ENCODE measurements at regions not wholly inside any gene's neighbourhood (a gene's known extent, or its start where the extent isn't known, plus 50 kb on each side); places are given as distances from the start of the nearest gene placed in this dataset.
"Not testable (repeated sequence)": the region's sequence is repeated elsewhere in the genome, so short reads cannot be mapped to it uniquely, and the experiment has no call there.

DNA sequence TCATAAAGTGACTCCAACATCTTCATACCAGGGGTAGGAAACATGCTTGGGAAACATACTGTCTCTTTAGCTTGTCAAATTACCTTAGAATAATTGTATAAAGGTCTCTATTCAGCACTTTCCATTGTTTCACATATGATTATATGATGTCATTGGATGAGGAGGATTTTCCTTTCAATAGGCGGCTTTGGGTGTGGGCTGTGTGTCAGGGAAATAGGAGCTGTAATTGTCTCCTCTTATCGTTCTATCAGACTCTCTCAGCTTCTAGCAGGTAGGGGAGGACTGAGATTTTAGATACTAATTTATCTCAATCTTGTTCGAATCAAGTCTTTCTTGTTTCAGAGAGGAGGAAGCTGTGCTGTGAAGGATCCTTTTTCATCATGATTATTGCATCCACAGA is 179.4 kb upstream of the OLIG3 start:
- Mint-ChIP-seq H3K36me3 (ENCODE audit: insufficient read depth in 2 of 2) (peaks cover 0 to 5% of the 10 kb centered on the region in 2 donors), H3K9me3 (peaks cover 0 to 4% of the 10 kb centered on the region in 2 donors), H3K27ac (no peak overlapping the region), H3K4me3 (no peak overlapping the region), H3K27me3 (ENCODE audit: low read depth) (peaks cover 38% of the 10 kb centered on the region), H3K4me1 (ENCODE audit: low read depth) (peaks cover 23% of the 10 kb centered on the region)
- ATAC-seq (replicated peaks in 1 of 2) (no peak), DNase-seq (no peak)

- Mint-ChIP-seq H3K36me3 (ENCODE audit: insufficient read depth in 2 of 2) (peaks cover 0 to 5% of the 10 kb centered on the region in 2 donors), H3K27me3 (ENCODE audit: low read depth) (peaks cover 23% of the 10 kb centered on the region), H3K9me3 (no peaks in the 10 kb centered on the region), H3K27ac (peak overlapping the region; percentile 64), H3K4me1 (ENCODE audit: low read depth) (peaks cover 54% of the 10 kb centered on the region), H3K4me3 (peak overlapping the region; percentile 55 to 71)
- DNase-seq = no peak
- ATAC-seq (replicated peaks in 1 of 2) = peak; percentile 32 to 50
Observed at GRCh38 chr6:137676888-137677287, 182.7 kb upstream of the OLIG3 start.

- peak overlapping the region; percentile 91 for H3K27ac Mint-ChIP-seq
- peaks cover 23% of the 10 kb centered on the region for H3K27me3 Mint-ChIP-seq (ENCODE audit: low read depth)
- peaks cover 55% of the 10 kb centered on the region for H3K4me1 Mint-ChIP-seq (ENCODE audit: low read depth)
- peaks cover 0 to 2% of the 10 kb centered on the region in 2 donors for H3K9me3 Mint-ChIP-seq
- peak overlapping the region; percentile 55 to 71 for H3K4me3 Mint-ChIP-seq
- no peak for ATAC-seq (replicated peaks in 1 of 2)
- DNase-seq = no peak
- H3K36me3 Mint-ChIP-seq (ENCODE audit: insufficient read depth in 2 of 2) = peaks cover 2 to 7% of the 10 kb centered on the region in 2 donors
Observed at GRCh38 chr6:137677709-137678108, 183.5 kb upstream of the OLIG3 start.

GRCh38 chr6:137678451-137678850 is 184.3 kb upstream of the OLIG3 start:
- peak; percentile 80 to 82 for ATAC-seq (replicated peaks in 1 of 2)
- H3K27me3 Mint-ChIP-seq (ENCODE audit: low read depth) = peaks cover 20% of the 10 kb centered on the region
- peaks cover 55% of the 10 kb centered on the region for H3K4me1 Mint-ChIP-seq (ENCODE audit: low read depth)
- peaks cover 5 to 10% of the 10 kb centered on the region in 2 donors for H3K36me3 Mint-ChIP-seq (ENCODE audit: insufficient read depth in 2 of 2)
- H3K4me3 Mint-ChIP-seq = peak overlapping the region; percentile 26 to 71
- peaks cover 1 to 2% of the 10 kb centered on the region in 2 donors for H3K9me3 Mint-ChIP-seq
- peak; percentile 49 to 50 for DNase-seq
- H3K27ac Mint-ChIP-seq = peak overlapping the region; percentile 91

- peak; percentile 55 to 67 for ATAC-seq (replicated peaks in 1 of 2)
- H3K9me3 Mint-ChIP-seq = peaks cover 1 to 4% of the 10 kb centered on the region in 2 donors
- peak overlapping the region; percentile 94 for H3K27ac Mint-ChIP-seq
- peaks cover 24% of the 10 kb centered on the region for H3K27me3 Mint-ChIP-seq (ENCODE audit: low read depth)
- peak overlapping the region; percentile 56 to 74 for H3K4me3 Mint-ChIP-seq
- DNase-seq = peak in 1 of 2 donors; percentile 48
- peaks cover 5 to 8% of the 10 kb centered on the region in 2 donors for H3K36me3 Mint-ChIP-seq (ENCODE audit: insufficient read depth in 2 of 2)
- peaks cover 60% of the 10 kb centered on the region for H3K4me1 Mint-ChIP-seq (ENCODE audit: low read depth)
Observed at GRCh38 chr6:137680705-137681346, 186.2 kb upstream of the TNFAIP3 start.

- ATAC-seq (replicated peaks in 1 of 2) (peak in 1 of 2 donors; percentile 29), DNase-seq (no peak)
- Mint-ChIP-seq H3K27me3 (ENCODE audit: low read depth) (peaks cover 28% of the 10 kb centered on the region), H3K36me3 (ENCODE audit: insufficient read depth in 2 of 2) (peaks cover 5 to 8% of the 10 kb centered on the region in 2 donors), H3K27ac (peak overlapping the region; percentile 94), H3K4me3 (peak overlapping the region in 1 of 2 donors; percentile 5), H3K4me1 (ENCODE audit: low read depth) (peaks cover 61% of the 10 kb centered on the region), H3K9me3 (peaks cover 1 to 4% of the 10 kb centered on the region in 2 donors)
Observed at GRCh38 chr6:137681445-137682009, 185.5 kb upstream of the TNFAIP3 start.

GRCh38 chr6:137682658-137683057 is 184.4 kb upstream of the TNFAIP3 start:
- Mint-ChIP-seq H3K4me1 (ENCODE audit: low read depth) (peaks cover 60% of the 10 kb centered on the region), H3K27me3 (ENCODE audit: low read depth) (peaks cover 35% of the 10 kb centered on the region)
- H3K36me3 Mint-ChIP-seq (ENCODE audit: insufficient read depth in 2 of 2); ATAC-seq (replicated peaks in 1 of 2); H3K4me3 Mint-ChIP-seq; H3K27ac Mint-ChIP-seq; H3K9me3 Mint-ChIP-seq; DNase-seq: not testable (repeated sequence)

DNA sequence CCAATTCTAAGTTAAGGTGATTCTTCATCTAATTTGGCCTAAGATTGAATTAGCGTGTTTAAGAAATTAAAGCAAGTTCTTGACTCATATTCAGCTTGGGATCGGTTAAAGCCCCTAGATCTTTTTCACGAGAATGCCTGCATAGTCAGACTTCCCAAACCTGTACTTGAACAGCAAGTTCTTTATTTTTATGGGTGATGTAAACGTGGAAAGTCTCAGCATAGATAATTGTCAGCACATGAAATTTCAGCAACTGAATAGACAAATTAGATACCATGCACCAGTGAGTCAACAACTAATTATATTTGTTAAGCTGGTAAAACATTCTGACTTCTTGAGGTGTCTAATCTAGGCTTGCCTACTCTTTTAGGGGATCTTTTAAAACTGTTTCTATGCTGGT is 183.1 kb upstream of the TNFAIP3 start:
- peaks cover 58% of the 10 kb centered on the region for H3K4me1 Mint-ChIP-seq (ENCODE audit: low read depth)

DNA sequence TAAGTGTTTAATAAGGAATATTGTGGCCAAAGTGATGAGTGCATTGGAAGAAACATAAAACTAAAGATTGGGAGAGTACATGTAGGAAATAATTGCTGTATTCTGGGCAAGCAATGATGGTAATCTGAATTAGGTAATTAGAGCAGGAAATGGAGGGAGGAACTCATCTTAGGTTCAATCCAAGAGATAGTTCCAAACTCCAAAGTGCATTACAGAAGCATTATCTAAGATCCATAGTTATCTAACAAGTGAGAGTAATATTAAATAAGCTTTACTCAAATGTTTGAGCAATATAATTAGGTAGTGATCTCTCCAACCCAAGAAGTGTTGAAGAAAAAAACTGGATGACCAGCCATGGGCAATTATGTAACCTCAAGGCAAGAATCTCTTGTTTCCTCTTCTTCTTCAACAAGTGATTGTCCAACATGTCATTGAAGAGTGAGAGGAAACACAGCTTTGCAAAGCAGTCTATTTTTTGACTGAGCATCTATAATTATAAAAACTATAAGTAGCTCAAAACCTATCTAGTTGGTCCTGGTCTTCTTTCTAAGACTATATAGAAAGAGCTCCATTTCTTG is 181.2 kb upstream of the TNFAIP3 start:
- H3K27me3 Mint-ChIP-seq (ENCODE audit: low read depth) = peaks cover 35% of the 10 kb centered on the region

More for the DNA sequence above, 183.1 kb upstream of the TNFAIP3 start:
- H3K9me3 Mint-ChIP-seq = peaks cover 1 to 6% of the 10 kb centered on the region in 2 donors
- H3K27me3 Mint-ChIP-seq (ENCODE audit: low read depth) = peaks cover 35% of the 10 kb centered on the region
- H3K36me3 Mint-ChIP-seq (ENCODE audit: insufficient read depth in 2 of 2) = peaks cover 5 to 9% of the 10 kb centered on the region in 2 donors
- H3K4me3 Mint-ChIP-seq = peak overlapping the region in 1 of 2 donors; percentile 38
- ATAC-seq (replicated peaks in 1 of 2) (no peak), DNase-seq (no peak)
- peak overlapping the region; percentile 87 for H3K27ac Mint-ChIP-seq

DNA sequence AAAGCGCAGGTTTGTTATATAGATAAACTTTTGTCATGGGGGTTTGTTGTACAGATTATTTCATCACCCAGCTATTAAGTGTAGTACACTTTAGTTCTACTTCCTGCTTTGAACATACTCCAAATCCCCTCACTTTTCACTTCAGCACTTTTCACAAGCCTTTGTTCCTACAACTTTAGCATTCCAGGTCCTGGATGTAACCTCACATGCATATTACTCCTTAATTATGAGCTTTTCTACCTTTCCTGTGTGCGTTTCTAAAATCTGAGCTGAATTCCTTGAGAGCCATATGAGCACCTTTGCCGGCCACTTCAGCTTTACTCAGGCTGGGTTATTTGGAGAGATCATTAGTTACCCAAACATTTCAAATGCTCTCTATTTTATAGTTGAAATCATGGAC is 179.2 kb upstream of the TNFAIP3 start:
- no peak for DNase-seq
- ATAC-seq (replicated peaks in 1 of 2) = no peak
- peaks cover 3 to 6% of the 10 kb centered on the region in 2 donors for H3K36me3 Mint-ChIP-seq (ENCODE audit: insufficient read depth in 2 of 2)
- peaks cover 1 to 3% of the 10 kb centered on the region in 2 donors for H3K9me3 Mint-ChIP-seq
- peaks cover 34% of the 10 kb centered on the region for H3K4me1 Mint-ChIP-seq (ENCODE audit: low read depth)
- peak overlapping the region in 1 of 2 donors; percentile 73 for H3K4me3 Mint-ChIP-seq
- H3K27ac Mint-ChIP-seq = peak overlapping the region; percentile 96
- peaks cover 35% of the 10 kb centered on the region for H3K27me3 Mint-ChIP-seq (ENCODE audit: low read depth)

More for the DNA sequence above, 181.2 kb upstream of the TNFAIP3 start:
- Mint-ChIP-seq H3K4me3 (no peak overlapping the region), H3K27ac (no peak overlapping the region), H3K36me3 (ENCODE audit: insufficient read depth in 2 of 2) (peaks cover 5 to 9% of the 10 kb centered on the region in 2 donors), H3K9me3 (peaks cover 1 to 6% of the 10 kb centered on the region in 2 donors), H3K4me1 (ENCODE audit: low read depth) (peaks cover 45% of the 10 kb centered on the region)
- DNase-seq = no peak
- no peak for ATAC-seq (replicated peaks in 1 of 2)

DNA sequence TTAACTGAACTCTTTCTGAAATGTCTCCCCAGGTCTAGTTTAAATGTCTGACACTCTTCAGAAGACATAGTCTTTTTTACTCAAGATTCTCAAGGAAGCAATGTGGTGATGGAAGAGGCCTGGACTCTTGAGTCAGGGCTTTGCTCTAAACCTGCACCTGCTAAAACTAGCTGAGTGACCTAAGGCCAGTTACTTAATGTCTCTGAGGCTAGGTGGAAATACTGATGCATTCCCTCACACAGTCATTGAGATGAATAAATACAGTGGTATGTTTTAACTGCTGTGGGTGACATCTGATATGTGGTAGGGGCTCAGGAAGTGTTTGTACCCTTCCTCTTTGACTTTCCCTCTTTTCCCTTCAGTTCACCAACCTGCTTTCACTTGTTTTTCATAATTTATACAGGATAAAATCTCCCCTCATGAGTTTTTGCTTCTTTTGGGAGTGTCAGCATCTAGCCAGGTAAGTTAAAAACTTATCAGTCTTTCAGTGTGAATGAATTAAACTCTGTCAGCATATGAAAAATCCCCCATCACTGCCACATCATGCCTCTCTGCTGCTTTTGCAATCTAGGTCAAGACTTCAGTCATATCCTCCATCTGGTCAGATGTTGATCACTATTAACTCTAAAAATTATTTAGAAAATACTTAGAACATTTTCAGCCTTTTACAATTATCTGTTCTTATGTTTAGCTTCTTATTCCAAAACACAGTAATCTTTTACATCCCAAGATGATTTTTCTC is 178.7 kb upstream of the TNFAIP3 start:
- Mint-ChIP-seq H3K36me3 (ENCODE audit: insufficient read depth in 2 of 2) (peaks cover 0 to 3% of the 10 kb centered on the region in 2 donors), H3K27ac (peak overlapping the region; percentile 96), H3K4me3 (peak overlapping the region in 1 of 2 donors; percentile 73), H3K9me3 (peaks cover 0 to 3% of the 10 kb centered on the region in 2 donors), H3K4me1 (ENCODE audit: low read depth) (peaks cover 34% of the 10 kb centered on the region), H3K27me3 (ENCODE audit: low read depth) (peaks cover 31% of the 10 kb centered on the region)
- ATAC-seq (replicated peaks in 1 of 2) (peak; percentile 54 to 84), DNase-seq (no peak)

DNA sequence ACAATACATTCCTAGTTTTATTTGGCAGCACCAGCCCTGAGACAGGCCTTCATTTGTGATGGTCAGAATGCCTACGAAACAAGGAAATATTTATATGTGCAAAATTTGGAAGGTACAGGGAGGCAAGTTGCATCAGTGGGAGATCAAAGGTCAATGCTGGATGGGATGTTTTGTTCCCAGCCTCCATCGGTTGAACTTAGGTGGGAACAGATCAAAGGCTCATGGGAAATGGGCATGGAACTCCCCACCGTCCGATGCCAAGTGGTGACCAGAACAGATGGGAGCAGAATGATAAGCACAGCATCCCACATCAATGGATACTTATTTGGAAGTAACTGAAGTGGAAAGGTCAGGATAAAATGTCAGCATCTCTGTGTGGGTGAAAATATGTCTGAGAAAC is 177.7 kb upstream of the TNFAIP3 start:
- Mint-ChIP-seq H3K4me3 (peak overlapping the region in 1 of 2 donors; percentile 10), H3K27ac (peak overlapping the region; percentile 96), H3K9me3 (peaks cover 0 to 3% of the 10 kb centered on the region in 2 donors), H3K36me3 (ENCODE audit: insufficient read depth in 2 of 2) (peaks cover 0 to 3% of the 10 kb centered on the region in 2 donors), H3K27me3 (ENCODE audit: low read depth) (peaks cover 22% of the 10 kb centered on the region), H3K4me1 (ENCODE audit: low read depth) (peaks cover 37% of the 10 kb centered on the region)
- DNase-seq = no peak
- no peak for ATAC-seq (replicated peaks in 1 of 2)
